HK-2 (cell line): ENCODE measurements at regions not wholly inside any gene's neighbourhood (a gene's known extent, or its start where the extent isn't known, plus 50 kb on each side); places are given as distances from the start of the nearest gene placed in this dataset.
"Not testable (repeated sequence)": the region's sequence is repeated elsewhere in the genome, so short reads cannot be mapped to it uniquely, and the experiment has no call there.

Source experiments
- DNase-seq: peaks from one replicate; pipeline ENCODE4 v3.0.0-alpha.2; 2018; ENCODE audit not compliant: unreplicated experiment

DNA sequence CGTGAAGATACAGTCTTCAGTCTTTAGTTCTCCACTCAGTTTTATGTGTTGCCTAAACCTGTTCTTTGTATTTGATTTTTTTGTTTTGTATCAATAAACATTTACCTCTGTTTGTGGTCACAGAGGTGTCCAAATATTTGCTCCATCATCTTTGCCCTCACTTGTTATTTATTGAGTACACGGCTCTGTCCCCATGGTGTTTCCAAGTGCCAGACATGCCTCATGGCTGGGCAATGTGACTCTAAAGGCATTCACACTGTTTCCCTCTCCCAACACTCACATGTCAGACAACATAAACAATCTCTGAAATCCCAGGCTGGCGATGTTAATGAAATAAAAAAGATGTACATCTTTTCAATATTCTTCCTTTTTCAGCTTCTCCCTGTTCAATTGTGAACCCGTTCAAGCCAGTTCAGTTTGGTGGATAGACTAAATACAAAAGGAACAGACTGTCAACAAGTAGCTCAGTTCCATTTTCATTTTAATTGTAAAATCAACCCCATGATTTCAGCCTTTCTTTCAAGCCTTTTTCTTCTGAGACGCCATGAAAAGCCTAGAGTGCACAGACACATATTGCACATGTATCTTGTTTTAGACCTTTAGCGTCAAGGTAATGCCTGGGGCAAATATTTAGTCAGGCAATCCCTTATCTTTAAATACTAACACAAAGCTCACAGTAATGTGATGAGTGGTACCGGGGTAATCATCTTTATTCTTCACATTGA is 680.7 kb downstream of the GALC start:
- DNase-seq = no peak

DNA sequence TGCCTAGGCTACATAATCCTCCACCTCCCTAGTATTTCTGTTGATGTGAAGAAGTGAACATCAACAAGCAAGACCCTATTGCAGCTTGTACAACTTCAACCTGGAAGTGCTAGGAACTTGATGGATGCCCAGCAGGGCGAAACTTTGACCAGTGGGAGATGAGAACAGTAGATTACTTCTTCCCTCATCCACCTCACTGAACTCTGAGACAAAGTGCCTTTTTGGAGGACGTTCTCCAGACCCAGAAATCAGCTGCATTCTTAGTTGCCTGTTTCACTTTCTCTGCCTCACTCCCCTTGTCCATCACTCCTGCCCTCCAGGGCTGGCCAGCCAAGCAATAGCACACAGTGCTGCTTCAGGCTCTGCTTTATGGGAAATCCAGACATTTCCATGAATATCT is 683.4 kb downstream of the GALC start:
- DNase-seq = no peak

DNA sequence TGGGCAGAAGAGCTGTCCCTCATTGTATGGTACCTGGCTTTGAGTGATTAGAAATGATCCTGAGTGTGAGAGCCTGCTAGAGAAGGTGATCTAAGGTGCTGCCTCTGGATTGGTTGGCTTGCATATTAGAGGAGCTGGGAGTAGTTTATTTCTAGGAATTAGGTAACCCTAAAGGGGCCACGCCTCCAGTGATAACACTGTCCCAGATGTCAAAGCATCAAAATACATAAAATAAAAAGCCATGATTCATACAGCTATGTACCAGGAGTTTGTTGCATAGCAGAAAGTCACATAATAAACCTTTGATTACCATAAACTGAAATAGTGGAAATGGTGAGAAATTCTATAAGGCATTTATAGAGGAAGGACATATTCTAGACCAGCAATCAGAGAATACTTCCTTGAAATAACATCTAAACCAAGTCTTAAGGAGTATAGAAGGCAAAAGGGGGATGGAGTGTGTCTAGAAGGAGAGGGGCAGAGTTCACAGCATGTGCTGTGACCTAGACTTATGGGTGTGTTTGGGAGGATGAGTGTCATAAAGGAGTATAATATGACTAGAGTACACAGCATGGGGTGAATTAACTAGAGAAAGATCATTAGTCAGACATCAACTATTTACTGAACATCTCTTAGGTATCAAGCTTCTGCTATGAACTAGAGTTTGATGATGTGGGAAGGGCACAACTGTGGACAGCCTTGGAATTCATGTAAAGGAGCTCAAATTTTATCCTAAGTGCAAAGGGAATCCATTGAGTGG is 686.4 kb downstream of the GALC start:
- DNase-seq = no peak

DNA sequence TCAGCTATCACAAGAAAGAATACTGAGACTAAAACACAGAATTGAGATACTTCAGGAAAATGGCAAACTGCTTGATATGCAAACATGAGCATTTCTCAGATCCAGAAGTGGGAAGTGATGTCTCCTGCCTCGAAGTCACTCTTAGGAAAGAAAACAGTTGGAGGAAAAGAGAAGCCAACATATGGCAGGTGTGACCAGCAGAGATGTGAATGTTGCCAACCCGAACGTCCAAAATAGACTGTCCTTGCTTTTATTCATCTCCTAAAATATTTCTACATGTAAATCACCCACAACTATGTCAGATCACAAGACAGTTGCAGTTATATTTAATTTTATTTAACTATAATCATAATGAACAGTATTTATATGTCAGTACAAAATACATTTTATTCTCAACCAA is 687.6 kb downstream of the GALC start:
- DNase-seq = no peak

DNA sequence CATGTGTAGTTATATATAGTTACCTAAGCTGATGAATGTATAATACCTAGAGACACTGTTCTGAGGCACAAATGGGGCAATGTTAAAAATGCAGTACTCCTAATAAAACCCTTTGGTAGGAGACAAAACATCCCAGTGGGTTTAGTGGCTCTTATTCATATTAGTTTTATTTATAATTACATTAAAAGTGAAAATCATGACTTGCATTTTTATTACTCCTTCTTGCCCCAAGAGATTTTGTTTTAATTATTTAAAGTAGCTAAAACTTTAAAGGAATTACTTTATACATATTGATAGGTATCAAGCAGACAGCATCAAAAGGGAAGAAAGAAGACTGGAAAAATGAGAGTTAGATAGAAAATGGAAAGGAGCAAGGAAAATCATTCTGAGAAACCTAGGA is 688.6 kb downstream of the GALC start:
- DNase-seq = no peak

DNA sequence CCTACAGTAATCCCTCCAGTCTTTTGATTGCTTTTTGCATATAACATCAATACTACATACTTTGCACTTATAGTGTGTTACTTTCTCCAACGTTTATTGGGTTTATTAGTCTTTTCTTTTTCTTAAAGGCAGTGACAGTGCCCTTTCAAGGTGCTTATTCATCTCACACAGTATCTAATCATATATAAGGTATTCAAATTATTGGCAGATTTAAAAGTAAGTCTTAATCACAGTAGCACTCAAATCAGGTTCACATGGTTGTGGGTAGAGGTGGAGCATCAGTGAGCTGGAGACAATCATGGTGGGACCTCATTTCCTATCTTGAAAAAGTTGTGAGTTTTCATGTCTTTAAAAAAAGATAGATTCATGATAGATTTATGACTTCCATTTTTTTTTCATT is 706.2 kb downstream of the GALC start:
- no peak for DNase-seq

DNA sequence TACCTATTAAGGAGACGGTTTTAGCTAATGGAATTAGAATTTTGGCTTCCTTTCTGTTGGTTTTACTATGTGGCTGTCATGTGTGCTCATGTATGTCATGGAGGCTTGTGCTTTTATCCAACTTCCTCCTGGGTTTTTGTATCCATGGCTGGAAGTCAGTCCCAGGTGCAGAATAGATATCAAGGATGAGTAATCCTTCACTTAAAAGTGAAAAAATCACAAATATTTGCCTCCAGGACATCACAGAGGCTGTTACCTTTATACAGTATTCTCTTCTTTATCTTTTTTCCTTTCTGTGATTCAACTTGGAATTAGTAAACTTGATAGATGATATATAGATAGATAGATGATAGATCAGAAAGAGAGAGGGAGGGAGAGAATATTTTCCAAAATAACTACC is 706.8 kb downstream of the GALC start:
- DNase-seq = no peak

DNA sequence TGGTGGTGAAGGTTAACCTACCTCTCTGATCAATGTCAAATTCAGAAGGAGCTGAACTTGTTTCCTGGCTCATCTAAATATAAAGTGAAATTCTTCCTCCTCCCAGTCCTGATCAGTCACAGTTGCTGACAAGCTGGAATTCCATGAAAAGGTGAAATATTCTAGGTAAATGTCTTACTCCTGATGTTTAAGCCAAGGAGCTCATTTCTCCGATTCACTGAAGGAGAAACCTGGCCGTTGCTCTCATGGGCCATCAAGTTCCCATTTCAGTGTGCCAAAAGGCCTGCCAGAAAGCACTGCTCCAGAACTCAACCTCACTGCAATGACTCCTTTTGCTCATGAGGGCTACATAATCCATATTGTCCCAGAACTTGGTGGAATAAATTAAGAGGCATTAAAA is 707.5 kb downstream of the GALC start:
- no peak for DNase-seq

DNA sequence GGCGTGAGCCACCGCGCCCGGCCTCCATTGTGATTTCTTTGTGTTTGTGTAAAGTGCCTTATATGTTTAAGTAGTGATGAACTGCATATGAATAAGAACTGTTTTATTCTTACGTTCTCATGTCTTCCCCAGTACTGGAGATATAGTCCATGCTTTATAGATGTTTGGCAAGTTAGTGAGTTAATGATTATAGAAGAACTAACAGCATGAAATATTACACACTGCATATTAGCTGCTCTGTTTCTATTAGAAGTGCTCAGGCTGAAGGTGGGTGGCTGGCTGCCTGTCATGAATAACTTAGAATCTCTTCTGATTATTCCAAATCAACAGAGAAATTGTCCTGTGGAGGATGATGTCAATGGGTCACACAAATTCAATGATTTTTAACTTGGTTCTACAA is 709.4 kb downstream of the GALC start:
- DNase-seq = no peak

DNA sequence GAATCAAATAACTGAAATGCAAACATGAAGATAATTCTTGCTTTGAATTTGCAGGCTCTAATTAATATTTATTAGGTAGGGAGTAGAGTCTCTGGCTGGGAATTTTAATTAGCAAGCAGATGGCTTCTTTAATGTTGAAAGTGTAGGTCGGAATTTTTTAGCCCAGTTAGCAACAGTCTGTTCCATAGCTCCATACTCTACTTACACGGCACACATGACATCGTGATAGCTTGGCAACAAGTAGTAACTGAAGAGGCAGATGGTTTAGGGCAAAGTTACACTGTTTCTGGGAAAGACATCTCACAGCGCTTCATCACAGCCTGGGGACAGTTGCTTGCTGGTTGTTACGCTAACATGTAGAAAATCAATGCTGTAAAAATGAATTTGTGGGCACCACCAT is 710.7 kb downstream of the GALC start:
- no peak for DNase-seq

DNA sequence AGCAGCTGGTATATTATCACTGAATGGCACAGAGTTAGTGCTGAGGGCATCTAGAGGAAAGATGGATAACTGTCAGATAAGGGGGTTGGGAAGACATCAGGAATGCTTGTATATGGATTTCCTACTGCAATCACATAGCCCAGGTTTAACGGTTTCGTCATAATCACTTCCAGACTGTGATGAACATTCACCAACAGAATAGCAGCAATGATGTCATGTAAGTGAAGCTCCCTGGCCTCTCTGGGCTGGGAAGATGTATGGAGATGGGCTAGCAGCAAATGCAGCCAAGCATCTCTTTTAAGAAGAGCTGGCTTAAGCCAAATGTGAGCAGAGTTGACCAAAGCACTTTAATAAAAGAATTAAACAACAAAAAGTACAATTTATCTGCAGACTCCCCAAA is 714.6 kb downstream of the GALC start:
- no peak for DNase-seq

DNA sequence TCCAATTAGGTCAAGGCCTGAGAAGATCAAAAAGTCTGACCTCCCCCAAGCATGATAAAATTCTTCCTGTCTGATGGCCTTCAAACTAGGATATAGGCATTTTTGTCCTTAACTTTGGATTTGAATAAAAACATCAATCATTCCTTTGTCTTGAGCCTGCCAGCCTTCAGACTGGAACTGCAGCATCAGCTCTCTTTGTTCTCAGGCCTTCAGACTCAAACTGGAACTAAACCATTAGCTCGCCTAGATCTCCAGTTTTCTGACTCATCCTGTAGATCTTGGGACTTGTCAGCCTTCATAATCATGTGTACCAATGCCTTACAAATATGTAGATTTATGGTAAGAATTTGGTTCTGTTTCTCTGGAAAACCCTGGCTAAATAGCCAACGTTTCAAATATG is 721.7 kb downstream of the GALC start:
- DNase-seq = no peak

DNA sequence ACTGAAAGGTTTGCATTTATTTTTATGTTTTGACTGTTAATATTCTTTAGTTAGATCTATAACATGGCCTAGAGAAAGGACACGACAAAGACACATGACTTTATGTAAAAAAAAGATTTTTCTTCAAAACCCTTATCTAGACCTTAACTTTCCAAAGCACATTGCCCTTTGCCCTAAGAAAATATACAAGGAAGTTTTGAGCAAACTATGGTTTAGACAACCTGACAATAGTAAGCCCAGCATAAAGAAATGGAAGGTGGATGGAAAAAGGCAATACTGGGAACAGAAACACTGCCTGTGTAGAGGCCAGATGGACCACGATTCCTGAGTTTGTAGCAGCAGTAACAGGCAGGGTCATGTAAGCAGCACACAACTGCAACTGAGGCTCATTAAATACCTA is 724.0 kb downstream of the GALC start:
- no peak for DNase-seq

DNA sequence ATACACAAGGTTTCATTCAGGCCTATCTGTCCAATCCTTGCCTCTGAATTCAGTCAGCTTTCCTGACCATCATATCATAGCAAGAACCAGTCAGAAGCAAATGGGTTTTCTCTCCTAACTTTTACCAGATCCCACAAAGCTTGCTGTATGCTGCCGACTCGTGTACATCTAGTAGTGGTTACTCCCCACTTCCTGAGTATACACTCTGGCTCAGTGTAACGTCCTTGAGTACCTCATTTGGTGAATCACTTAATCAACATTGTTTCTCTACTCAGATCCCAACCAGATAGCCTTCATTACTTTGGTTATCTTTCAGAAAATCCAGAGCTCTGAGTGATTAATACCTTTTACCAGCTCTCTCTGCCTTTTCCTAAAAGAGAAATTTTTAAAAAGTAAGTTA is 728.2 kb downstream of the GALC start:
- DNase-seq = no peak

DNA sequence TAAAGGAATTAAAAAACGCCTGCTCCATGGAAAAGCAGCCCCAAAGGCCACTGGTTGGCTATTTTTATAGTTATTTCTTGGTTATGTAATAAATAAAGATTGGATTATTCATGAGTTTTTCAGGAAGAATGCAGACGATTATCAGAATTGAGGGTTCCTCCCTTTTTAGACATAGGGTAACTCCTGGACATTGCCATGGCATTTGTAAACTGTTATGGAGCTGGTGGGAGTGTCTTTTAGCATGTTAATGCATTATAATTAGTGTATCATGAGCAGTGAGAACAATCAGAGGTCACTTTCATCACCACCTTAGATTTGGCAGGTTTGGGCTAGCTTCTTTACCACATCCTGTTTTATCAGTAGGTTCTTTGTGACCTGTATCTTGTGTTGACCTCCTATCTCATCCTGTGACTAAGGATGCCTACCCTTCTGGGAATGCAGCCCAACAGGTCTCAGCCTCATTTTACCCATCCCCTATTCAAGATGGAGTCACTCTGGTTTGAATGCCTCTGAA is 728.7 kb downstream of the GALC start:
- DNase-seq = no peak

DNA sequence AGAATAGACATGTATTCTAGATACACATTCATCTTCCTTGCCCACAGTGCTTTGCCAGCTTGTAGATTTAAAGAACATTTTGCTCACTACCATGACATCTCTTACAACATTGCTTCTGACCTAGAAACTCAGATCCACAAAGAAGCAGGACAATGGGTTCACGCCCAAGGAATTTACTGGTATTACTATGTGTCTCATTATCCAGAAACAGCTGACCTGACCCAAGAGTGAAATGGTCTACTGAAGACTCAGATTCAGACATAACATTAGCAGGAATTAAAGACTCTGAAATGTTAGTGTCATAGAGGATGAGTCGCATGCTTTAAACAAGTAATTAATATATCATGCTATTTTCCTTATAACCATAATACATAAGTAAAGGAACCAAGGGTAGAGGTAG is 731.4 kb downstream of the GALC start:
- DNase-seq = no peak

DNA sequence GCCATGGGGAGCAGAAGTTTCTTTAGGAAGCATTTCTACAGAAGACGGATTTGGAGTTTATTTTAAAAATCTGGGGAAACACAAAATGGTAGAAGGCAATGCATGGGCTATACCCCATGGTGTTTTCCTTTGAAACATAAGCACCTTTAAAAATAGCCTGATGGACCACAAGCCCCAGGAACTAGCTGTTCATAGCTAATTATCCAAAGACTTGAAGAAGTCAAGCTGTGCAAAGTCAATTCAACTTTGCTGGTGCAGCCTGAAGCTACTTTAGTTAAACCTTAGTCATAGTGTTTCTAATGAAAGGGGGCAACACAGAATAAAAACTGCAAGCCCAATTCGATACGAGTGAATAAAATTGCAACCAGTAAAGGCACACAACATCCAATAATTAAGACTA is 732.5 kb downstream of the GALC start:
- no peak for DNase-seq

DNA sequence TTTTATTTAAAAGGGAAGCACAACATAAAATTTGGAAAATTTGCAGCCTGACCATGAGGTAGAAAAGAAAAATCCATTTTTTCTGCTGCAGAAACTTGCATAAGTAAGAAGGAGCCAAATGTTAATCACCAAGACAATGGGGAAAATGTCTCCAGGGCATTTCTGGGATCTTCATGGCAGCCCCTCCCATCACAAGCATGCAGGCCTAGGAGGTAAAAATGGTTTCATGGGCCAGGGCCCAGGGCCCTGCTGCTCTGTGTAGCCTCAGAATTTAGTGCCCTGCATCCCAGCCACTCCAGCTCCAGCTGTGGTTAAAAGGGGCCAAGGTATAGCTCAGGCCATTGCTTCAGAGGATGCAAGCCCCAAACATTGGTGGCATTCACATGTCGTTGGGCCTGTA is 735.6 kb downstream of the GALC start:
- no peak for DNase-seq

DNA sequence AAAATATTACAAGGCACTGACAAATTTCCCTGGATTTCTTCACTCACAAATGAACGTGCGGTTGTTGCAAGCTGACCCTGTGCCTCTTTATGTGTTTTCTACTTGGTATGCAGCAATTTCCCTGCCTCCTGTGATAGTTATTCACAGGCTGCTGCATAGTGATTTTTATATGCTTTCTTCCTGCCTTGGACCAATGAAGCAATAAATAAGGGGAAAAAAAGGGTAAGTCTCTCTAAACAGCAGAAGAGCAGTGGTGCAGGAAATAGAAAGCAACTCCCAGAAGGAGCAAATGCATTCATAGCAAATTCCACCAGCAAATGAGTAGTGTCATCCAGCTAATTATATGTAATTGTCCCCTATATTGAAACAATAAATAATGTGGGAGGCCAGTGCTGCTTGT is 737.9 kb downstream of the GALC start:
- DNase-seq = no peak

DNA sequence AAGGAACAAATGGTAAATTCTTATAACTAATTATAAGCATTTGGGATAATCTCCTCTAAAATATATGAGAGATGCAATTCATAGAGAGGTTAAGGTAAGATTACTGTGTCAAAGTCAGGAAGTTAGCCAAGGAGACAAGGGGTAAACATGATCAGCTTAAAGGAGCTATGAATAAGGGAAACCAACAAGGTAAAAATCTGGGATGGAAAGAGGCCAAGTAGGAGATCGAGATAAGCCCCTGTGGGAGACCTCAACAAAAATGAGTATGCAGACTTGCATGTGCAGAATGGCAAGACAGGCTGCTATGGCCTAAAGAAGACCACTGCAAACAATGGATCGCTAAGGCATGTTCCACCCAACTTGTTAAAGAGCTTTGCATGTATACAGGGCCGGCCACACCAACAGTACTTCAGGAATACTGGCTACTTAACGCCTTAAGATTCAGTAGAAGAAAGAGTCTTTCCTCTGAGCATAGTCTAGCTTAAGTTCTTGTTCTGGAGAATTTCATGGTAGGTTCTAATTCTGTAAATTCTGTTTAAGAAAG is 738.6 kb downstream of the GALC start:
- no peak for DNase-seq

DNA sequence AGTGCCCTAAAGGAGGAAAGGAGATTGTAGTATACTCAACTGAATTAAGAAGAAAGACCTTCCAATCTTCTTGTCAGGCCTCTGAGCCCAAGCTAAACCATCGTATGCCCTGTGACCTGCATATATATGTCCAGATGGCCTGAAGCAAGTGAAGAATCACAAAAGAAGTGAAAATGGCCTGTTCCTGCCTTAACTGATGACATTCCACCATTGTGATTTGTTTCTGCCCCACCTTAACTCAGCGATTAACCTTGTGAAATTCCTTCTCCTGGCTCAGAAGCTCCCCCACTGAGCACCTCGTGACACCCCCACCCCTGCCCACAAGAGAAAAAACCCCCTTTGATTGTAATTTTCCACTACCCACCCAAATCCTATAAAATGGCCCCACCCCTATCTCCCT is 739.2 kb downstream of the GALC start:
- not testable (repeated sequence) for DNase-seq

DNA sequence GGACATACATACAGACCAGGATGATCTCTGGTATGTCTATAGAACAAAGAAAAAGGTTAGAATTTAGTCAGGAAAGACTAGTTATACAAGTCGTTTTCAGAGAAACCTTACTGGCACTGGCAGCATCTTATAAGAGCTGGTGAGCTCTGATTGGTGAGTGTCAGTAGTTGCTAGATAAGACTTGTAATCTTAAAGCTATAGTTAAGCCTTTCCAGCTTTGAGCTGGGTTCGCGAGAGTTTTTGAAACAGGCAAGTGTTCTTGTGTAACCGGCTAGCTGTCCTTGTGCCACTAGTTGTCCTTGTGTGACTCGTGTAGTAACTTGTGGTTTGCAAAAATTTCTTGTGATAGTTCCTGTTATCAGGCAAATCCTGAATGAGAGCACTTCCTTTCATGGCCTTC is 740.9 kb downstream of the GALC start:
- DNase-seq = no peak

DNA sequence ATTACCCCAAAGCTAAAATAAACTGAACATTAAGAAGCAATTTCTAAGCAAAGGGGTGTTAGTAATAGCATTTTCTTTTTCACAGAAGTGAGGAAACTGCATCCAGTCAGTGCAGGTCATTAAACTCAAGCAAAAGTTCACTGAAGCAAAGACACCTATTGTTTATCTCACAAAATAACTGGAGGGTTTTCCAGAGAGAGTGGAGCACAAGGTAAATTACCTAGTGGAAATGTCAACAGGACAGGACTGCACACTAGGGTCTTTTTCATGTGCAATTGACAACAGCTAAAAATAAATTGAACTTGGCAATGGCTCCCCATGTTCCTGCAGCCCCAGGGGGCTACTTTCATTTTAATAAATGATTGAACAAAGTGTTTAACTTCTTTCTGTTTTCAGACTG is 742.0 kb downstream of the GALC start:
- no peak for DNase-seq
